Endothelial cell of umbilical vein (primary cell): ENCODE measurements at regions not wholly inside any gene's neighbourhood (a gene's known extent, or its start where the extent isn't known, plus 50 kb on each side); places are given as distances from the start of the nearest gene placed in this dataset.

Experiments used
- BruUV-seq: library from RNA; stranded (reverse); fragments of 400-500 nt; replicated peaks from 2 replicates; lab custom pipeline; 2021; lab: Mats Ljungman, UMichigan
- CTCF ChIA-PET: fragments of 300-600, 350-600 bp; sonication (Branson Sonifier 250); formaldehyde crosslinking; loops from one replicate; lab custom pipeline; 2021; ENCODE audit warnings: antibody characterized with exemption, inconsistent platforms; lab: Charles Lee
- POLR2A ChIA-PET: fragments of 300-600, 350-600 bp; sonication (Branson Sonifier 250); formaldehyde crosslinking; loops from one replicate; lab custom pipeline; 2021; ENCODE audit warnings: antibody characterized with exemption, inconsistent platforms; lab: Charles Lee
- DNase-seq: peaks from one replicate; pipeline ENCODE4 v3.0.0-alpha.2; 2011; ENCODE audit warnings: low read depth, low spot score
- FAIRE-seq: peaks from 2 replicates; lab custom pipeline; 2011; peaks lifted over from hg19 to GRCh38; lab: Jason Lieb, UNC
- H2AFZ ChIP-seq: 2 replicates; pipeline ENCODE4 v1.6.0; 2012; ENCODE audit warnings: low read depth, low read length, control low read depth, inconsistent platforms
- H3K27ac ChIP-seq: 2 replicates; pipeline ENCODE4 v1.5.1; 2011; ENCODE audit warnings: low read depth, mild to moderate bottlenecking, control low read depth, low read length, moderate library complexity; ENCODE audit not compliant: insufficient read depth
- H3K27me3 ChIP-seq, 2 experiments: 2 replicates each; pipeline versions ENCODE4 v1.6.0 to v1.6.1; 2011; ENCODE audit warnings: low read length in 2 of 2, mixed read lengths in 1 of 2; ENCODE audit not compliant: control insufficient read depth in 2 of 2, insufficient read depth in 2 of 2
- H3K36me3 ChIP-seq, 2 experiments: 2 replicates in 1 of 2; 3 replicates in 1 of 2; pipeline ENCODE4 v1.5.1; 2011; ENCODE audit warnings: low read length in 2 of 2, mild to moderate bottlenecking in 1 of 2, moderate library complexity in 1 of 2; ENCODE audit not compliant: control insufficient read depth in 2 of 2, insufficient read depth in 2 of 2; ENCODE audit errors: extremely low read depth in 1 of 2
- H3K4me1 ChIP-seq: 3 replicates; pipeline ENCODE4 v1.5.1; 2011; ENCODE audit warnings: mild to moderate bottlenecking, low read length; ENCODE audit not compliant: control insufficient read depth, insufficient read depth; ENCODE audit errors: extremely low read depth
- H3K4me2 ChIP-seq: 2 replicates; pipeline ENCODE4 v1.6.1; 2011; ENCODE audit warnings: low read length, control low read depth, mixed read lengths; ENCODE audit not compliant: insufficient read depth
- H3K4me3 ChIP-seq, 3 experiments: fragments of 200-600 bp in 1 of 3; sonication (generic), shearing (Covaris generic) in 1 of 3; replicated peaks in 1 of 3; 2 replicates each; pipeline ENCODE4 v1.5.1; 2011 to 2016; ENCODE audit warnings: control low read depth in 3 of 3, low read length in 3 of 3, mild to moderate bottlenecking in 2 of 3, inconsistent platforms in 1 of 3, low read depth in 1 of 3, moderate library complexity in 1 of 3; ENCODE audit not compliant: insufficient read depth in 1 of 3
- H3K79me2 ChIP-seq: 2 replicates; pipeline ENCODE4 v1.6.0; 2012; ENCODE audit warnings: low read length, inconsistent platforms; ENCODE audit not compliant: control insufficient read depth, insufficient read depth
- H3K9ac ChIP-seq: replicated peaks from 2 replicates; pipeline ENCODE3; 2011; ENCODE audit warnings: low read length, control low read depth; ENCODE audit not compliant: insufficient read depth; ENCODE audit errors: extremely low read depth
- H3K9me1 ChIP-seq: replicated peaks from 3 replicates; pipeline ENCODE4 v1.6.0; 2011; ENCODE audit warnings: mild to moderate bottlenecking, low read length; ENCODE audit not compliant: control insufficient read depth, insufficient read depth; ENCODE audit errors: extremely low read depth
- H3K9me3 ChIP-seq: replicated peaks from 2 replicates; pipeline ENCODE4 v1.5.1; 2012; ENCODE audit warnings: low read length, inconsistent platforms; ENCODE audit not compliant: control insufficient read depth, insufficient read depth
- H4K20me1 ChIP-seq: replicated peaks from 2 replicates; pipeline ENCODE3; 2011; ENCODE audit warnings: mild to moderate bottlenecking, low read length; ENCODE audit not compliant: control insufficient read depth, insufficient read depth; ENCODE audit errors: extremely low read depth
- EZH2 ChIP-seq: IDR thresholded peaks from 2 replicates; pipeline ENCODE4 v1.6.1; 2012; ENCODE audit warnings: borderline replicate concordance, low read depth, mild to moderate bottlenecking, moderate library complexity, low read length, inconsistent platforms; ENCODE audit not compliant: severe bottlenecking
- FOS ChIP-seq: IDR thresholded peaks from 2 replicates; pipeline ENCODE4 v1.6.1; 2011; ENCODE audit warnings: mild to moderate bottlenecking, low read length, moderate library complexity, borderline replicate concordance; ENCODE audit not compliant: insufficient read depth
- GATA2 ChIP-seq: IDR thresholded peaks from 2 replicates; pipeline ENCODE4 v1.7.0; 2011; ENCODE audit warnings: low read depth, mild to moderate bottlenecking, moderate library complexity, mixed read lengths, low read length; ENCODE audit not compliant: insufficient read length, insufficient read depth
- JUN ChIP-seq: IDR thresholded peaks from 2 replicates; pipeline ENCODE4 v1.6.1; 2011; ENCODE audit warnings: borderline replicate concordance, low read depth; ENCODE audit not compliant: insufficient read length, insufficient read depth
- MYC ChIP-seq: IDR thresholded peaks from one replicate; pipeline ENCODE4 v1.6.1; 2011; ENCODE audit warnings: mild to moderate bottlenecking, low read depth, low read length
- POLR2A ChIP-seq: IDR thresholded peaks from 2 replicates; pipeline ENCODE4 v1.6.1; 2012; ENCODE audit warnings: low read depth, mild to moderate bottlenecking, control low read depth, low read length
- POLR2AphosphoS5 ChIP-seq: IDR thresholded peaks from 2 replicates; pipeline ENCODE4 v1.6.1; 2012; ENCODE audit warnings: low read depth, mild to moderate bottlenecking, control low read depth, low read length, moderate library complexity; ENCODE audit not compliant: insufficient read depth
- dilution Hi-C: fragments of 300-500 bp; cut with MboI; formaldehyde crosslinking; loops from one replicate; pipeline ENCODE4 v1.15.0; 2019; ENCODE audit warnings: low sequenced_read_pairs; ENCODE audit not compliant: extremely low pct_ligation_motif_present
- intact Hi-C: fragments of 100-400 bp; cut with micrococcal nuclease; formaldehyde crosslinking; loops from one replicate; pipeline ENCODE4 v1.10.0; 2022
- TF ChIP-seq, protein P1 (sequence below): IDR thresholded peaks from 2 replicates; pipeline ENCODE4 v1.6.1; 2011; ENCODE audit not compliant: insufficient read depth, insufficient read length
- TF ChIP-seq, protein P2 (sequence below), 2 donors: IDR thresholded peaks; 1 replicate in 1 of 2; 2 replicates in 1 of 2; pipeline ENCODE4 v1.5.1; 2011; ENCODE audit warnings: low read length in 2 of 2, mild to moderate bottlenecking in 2 of 2, moderate library complexity in 2 of 2, control low read depth in 1 of 2, inconsistent platforms in 1 of 2, low read depth in 1 of 2; ENCODE audit not compliant: insufficient read depth in 1 of 2; ENCODE audit errors: extremely low read depth in 1 of 2

DNA sequence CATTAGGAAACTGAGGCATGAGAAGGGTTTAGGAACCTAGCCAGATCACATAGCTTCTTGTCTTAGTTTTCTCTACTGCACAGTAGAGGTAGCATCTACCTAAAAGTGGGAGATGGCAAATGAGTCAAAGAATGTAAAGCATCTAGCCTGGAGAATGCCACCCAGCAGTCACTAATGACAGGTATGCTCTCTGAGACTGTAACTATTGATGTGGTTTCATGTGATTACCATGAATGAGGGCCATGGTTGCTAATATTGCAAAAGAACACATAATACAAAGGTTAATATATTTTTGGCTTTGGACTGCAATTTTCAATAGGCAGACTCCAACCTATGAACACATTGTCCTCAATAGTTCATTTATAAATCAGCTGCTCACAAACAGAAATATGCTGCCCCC lies 389.9 kb downstream of the GRIN2B start:
- FAIRE-seq, result no peak
- intact Hi-C loops, result no loop called here

More for the DNA sequence above, 389.9 kb downstream of the GRIN2B start:
- ChIA-PET CTCF (no interaction called here), POLR2A (no interaction called here)
- H3K4me3 ChIP-seq, result no peak overlapping the region
- no TSS peak for BruUV-seq
- no peak overlapping the region for H3K9ac ChIP-seq
- TF ChIP-seq FOS (no peak), POLR2AphosphoS5 (no peak), POLR2A (no peak), EZH2 (no peak), MYC (no peak), JUN (no peak), GATA2 (no peak)
- TF ChIP-seq, protein P1, sequence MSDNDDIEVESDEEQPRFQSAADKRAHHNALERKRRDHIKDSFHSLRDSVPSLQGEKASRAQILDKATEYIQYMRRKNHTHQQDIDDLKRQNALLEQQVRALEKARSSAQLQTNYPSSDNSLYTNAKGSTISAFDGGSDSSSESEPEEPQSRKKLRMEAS, result no peak
- TF ChIP-seq, protein P2, sequence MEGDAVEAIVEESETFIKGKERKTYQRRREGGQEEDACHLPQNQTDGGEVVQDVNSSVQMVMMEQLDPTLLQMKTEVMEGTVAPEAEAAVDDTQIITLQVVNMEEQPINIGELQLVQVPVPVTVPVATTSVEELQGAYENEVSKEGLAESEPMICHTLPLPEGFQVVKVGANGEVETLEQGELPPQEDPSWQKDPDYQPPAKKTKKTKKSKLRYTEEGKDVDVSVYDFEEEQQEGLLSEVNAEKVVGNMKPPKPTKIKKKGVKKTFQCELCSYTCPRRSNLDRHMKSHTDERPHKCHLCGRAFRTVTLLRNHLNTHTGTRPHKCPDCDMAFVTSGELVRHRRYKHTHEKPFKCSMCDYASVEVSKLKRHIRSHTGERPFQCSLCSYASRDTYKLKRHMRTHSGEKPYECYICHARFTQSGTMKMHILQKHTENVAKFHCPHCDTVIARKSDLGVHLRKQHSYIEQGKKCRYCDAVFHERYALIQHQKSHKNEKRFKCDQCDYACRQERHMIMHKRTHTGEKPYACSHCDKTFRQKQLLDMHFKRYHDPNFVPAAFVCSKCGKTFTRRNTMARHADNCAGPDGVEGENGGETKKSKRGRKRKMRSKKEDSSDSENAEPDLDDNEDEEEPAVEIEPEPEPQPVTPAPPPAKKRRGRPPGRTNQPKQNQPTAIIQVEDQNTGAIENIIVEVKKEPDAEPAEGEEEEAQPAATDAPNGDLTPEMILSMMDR (IDR thresholded peaks at IDR 0.05; ENCODE audit: extremely low read depth in 1 of 2, insufficient read depth in 1 of 2, low read depth in 1 of 2, low read length in 2 of 2), result no peak
- H3K4me2 ChIP-seq, result no peak overlapping the region
- dilution Hi-C loops, result no loop called here
- no peak overlapping the region for H3K27ac ChIP-seq
- H2AFZ ChIP-seq, result no peak overlapping the region
- H3K9me3 ChIP-seq, result no peaks in the 10 kb centered on the region
- no peaks in the 10 kb centered on the region for H4K20me1 ChIP-seq
- H3K36me3 ChIP-seq, result no peaks in the 10 kb centered on the region
- no peaks in the 10 kb centered on the region for H3K79me2 ChIP-seq
- H3K9me1 ChIP-seq, result no peaks in the 10 kb centered on the region
- DNase-seq, result no peak
- no peaks in the 10 kb centered on the region for H3K27me3 ChIP-seq
- H3K4me1 ChIP-seq, result no peaks in the 10 kb centered on the region
